ENCODE measurements at regions not wholly inside any gene's neighbourhood (a gene's known extent, or its start where the extent isn't known, plus 50 kb on each side); places are given as distances from the start of the nearest gene placed in this dataset.

GRCh38 chr2:83951378-83951947 lies 507.6 kb downstream of the SUCLG1 start:
- no peak for TF ChIP-seq CTCF (IDR thresholded peaks at IDR 0.05)
- no peak for DNase-seq (ENCODE audit: low spot score)
- H3K4me3 ChIP-seq, result no peak overlapping the region
- no peak overlapping the region for H3K27ac ChIP-seq

GRCh38 chr2:83949361-83949760 lies 509.7 kb downstream of the SUCLG1 start:
- no peak overlapping the region for H3K4me3 ChIP-seq
- no peak overlapping the region for H3K27ac ChIP-seq
- TF ChIP-seq CTCF (IDR thresholded peaks at IDR 0.05), result no peak
- DNase-seq (ENCODE audit: low spot score), result no peak

GRCh38 chr2:83944191-83944590 lies 514.9 kb downstream of the SUCLG1 start:
- H3K4me3 ChIP-seq, result no peak overlapping the region
- DNase-seq (ENCODE audit: low spot score), result no peak
- TF ChIP-seq CTCF (IDR thresholded peaks at IDR 0.05), result no peak
- H3K27ac ChIP-seq, result no peak overlapping the region

- Histone ChIP-seq H3K27ac (no peak overlapping the region), H3K4me3 (no peak overlapping the region)
- TF ChIP-seq CTCF (IDR thresholded peaks at IDR 0.05), result no peak
- no peak for DNase-seq (ENCODE audit: low spot score)
These were observed 515.8 kb downstream of the SUCLG1 start for GRCh38 chr2:83943265-83943664.

- H3K27ac ChIP-seq, result no peak overlapping the region
- no peak overlapping the region for H3K4me3 ChIP-seq
- no peak for DNase-seq (ENCODE audit: low spot score)
- no peak for TF ChIP-seq CTCF (IDR thresholded peaks at IDR 0.05)
These were observed 517.2 kb downstream of the SUCLG1 start for GRCh38 chr2:83941886-83942285.

GRCh38 chr2:83933749-83934148 lies 525.3 kb downstream of the SUCLG1 start:
- TF ChIP-seq CTCF (IDR thresholded peaks at IDR 0.05), result no peak
- no peak overlapping the region for H3K4me3 ChIP-seq
- no peak for DNase-seq (ENCODE audit: low spot score)
- H3K27ac ChIP-seq, result no peak overlapping the region

- DNase-seq (ENCODE audit: low spot score), result no peak
- no peak for TF ChIP-seq CTCF (IDR thresholded peaks at IDR 0.05)
- Histone ChIP-seq H3K4me3 (no peak overlapping the region), H3K27ac (no peak overlapping the region)
These were observed 535.5 kb downstream of the SUCLG1 start for GRCh38 chr2:83923531-83923930.

All from coronary artery (tissue), 2 donors.